ENCODE measurements at regions not wholly inside any gene's neighbourhood (a gene's known extent, or its start where the extent isn't known, plus 50 kb on each side); places are given as distances from the start of the nearest gene placed in this dataset.
A peak's percentile ranks its signal among the peaks of the same experiment; 100 is the strongest.

- TF ChIP-seq POLR2A (IDR thresholded peaks at IDR 0.05) (no peak), EP300 (IDR thresholded peaks at IDR 0.05) (no peak), POLR2AphosphoS5 (IDR thresholded peaks at IDR 0.05) (no peak)
- TF ChIP-seq, protein P1, sequence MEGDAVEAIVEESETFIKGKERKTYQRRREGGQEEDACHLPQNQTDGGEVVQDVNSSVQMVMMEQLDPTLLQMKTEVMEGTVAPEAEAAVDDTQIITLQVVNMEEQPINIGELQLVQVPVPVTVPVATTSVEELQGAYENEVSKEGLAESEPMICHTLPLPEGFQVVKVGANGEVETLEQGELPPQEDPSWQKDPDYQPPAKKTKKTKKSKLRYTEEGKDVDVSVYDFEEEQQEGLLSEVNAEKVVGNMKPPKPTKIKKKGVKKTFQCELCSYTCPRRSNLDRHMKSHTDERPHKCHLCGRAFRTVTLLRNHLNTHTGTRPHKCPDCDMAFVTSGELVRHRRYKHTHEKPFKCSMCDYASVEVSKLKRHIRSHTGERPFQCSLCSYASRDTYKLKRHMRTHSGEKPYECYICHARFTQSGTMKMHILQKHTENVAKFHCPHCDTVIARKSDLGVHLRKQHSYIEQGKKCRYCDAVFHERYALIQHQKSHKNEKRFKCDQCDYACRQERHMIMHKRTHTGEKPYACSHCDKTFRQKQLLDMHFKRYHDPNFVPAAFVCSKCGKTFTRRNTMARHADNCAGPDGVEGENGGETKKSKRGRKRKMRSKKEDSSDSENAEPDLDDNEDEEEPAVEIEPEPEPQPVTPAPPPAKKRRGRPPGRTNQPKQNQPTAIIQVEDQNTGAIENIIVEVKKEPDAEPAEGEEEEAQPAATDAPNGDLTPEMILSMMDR (IDR thresholded peaks at IDR 0.05): no peak
- intact Hi-C loops (cut with DNase I): loop anchor here (10.0 kb wide), 1 partner anchor 65 kb away; no protein-coding TSS in a partner anchor
- Histone ChIP-seq H3K4me1 (no peaks in the 10 kb centered on the region), H3K27me3 (no peaks in the 10 kb centered on the region), H3K36me3 (no peaks in the 10 kb centered on the region), H3K4me3 (no peak overlapping the region), H3K9me3 (no peaks in the 10 kb centered on the region), H3K27ac (no peak overlapping the region)
- DNase-seq: peak; percentile 57
- WGBS, 2 donors: 87 to 90% methylated on average over 17 of the region's 17 CpGs
Observed at GRCh38 chr22:47589271-47590250, 827.1 kb downstream of the TBC1D22A start.

DNA sequence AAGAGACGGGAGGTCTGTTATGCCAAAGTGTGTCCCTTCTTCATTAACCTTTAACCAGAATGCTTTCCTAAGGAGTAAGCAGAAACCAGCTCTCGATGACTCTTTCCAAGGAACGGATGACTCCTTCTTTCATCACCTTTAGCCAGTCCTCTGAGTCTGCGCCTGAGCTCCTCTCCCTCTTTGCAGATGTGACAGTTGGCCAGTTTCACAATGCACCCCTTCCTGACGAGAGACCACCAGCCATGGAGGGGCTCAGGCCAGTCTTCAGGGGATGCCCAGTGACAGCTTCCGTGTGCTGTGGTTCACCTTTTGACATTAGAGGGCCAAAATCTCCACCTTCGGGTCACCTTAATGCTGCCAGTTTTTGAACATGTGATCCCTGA, 826.1 kb downstream of the TBC1D22A start:
- H3K27ac ChIP-seq: no peak overlapping the region
- no peaks in the 10 kb centered on the region for H3K4me1 ChIP-seq
- TF ChIP-seq POLR2AphosphoS5 (IDR thresholded peaks at IDR 0.05): no peak
- TF ChIP-seq, protein P1 (IDR thresholded peaks at IDR 0.05): no peak
- TF ChIP-seq POLR2A (IDR thresholded peaks at IDR 0.05): no peak
- no peak for TF ChIP-seq EP300 (IDR thresholded peaks at IDR 0.05)
- no peaks in the 10 kb centered on the region for H3K27me3 ChIP-seq
- no peaks in the 10 kb centered on the region for H3K36me3 ChIP-seq
- 69 to 83% methylated on average over 7 of the region's 7 CpGs for WGBS, 2 donors
- no peak overlapping the region for H3K4me3 ChIP-seq
- peak; percentile 15 for DNase-seq
- no peaks in the 10 kb centered on the region for H3K9me3 ChIP-seq
- intact Hi-C loops (cut with DNase I): loop anchor here (10.0 kb wide), 1 partner anchor 64 kb away; no protein-coding TSS in a partner anchor

DNA sequence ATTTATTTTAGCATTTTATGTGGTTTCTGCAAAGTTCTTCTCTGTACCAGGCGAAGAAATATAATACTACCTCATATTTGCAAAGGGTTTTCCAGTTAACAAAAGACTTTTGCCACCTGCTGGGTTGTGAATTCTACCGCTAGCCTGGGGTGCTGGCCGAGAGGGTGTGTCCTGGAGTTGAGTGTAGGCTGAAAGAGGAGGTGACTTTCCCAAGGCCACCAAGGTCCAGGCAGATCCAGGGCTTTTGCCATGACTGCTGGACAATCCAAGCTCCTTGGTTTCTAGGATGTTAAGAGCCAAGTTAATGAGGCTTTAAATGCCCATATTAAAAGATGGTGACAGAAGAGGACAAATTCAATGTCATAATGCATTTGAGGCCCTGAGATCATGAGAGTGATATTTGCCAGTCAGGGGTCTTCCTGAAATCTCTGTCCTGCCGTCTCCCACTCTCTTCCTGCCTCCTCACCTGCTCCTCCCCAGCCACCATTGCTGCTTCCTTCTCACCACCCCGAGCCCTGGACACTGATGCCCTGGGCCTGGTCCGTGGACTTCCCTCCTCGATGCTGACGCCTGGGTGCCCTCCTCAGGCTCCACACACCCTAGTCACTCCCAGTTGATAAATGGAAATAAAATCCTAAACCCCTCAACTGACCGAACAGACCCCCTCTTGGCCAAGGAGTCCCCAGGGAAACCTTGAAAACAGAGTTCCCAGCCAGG, 825.6 kb downstream of the TBC1D22A start:
- DNase-seq: peak; percentile 39
- Histone ChIP-seq H3K36me3 (no peaks in the 10 kb centered on the region), H3K27ac (no peak overlapping the region), H3K4me3 (no peak overlapping the region), H3K9me3 (no peaks in the 10 kb centered on the region), H3K4me1 (no peaks in the 10 kb centered on the region), H3K27me3 (no peaks in the 10 kb centered on the region)
- intact Hi-C loops (cut with DNase I): loop anchor here (10.0 kb wide), 1 partner anchor 63 kb away; no protein-coding TSS in a partner anchor
- 71 to 83% methylated on average over 9 of the region's 9 CpGs for WGBS, 2 donors
- TF ChIP-seq, protein P1 (IDR thresholded peaks at IDR 0.05): no peak
- TF ChIP-seq POLR2AphosphoS5 (IDR thresholded peaks at IDR 0.05): no peak

DNA sequence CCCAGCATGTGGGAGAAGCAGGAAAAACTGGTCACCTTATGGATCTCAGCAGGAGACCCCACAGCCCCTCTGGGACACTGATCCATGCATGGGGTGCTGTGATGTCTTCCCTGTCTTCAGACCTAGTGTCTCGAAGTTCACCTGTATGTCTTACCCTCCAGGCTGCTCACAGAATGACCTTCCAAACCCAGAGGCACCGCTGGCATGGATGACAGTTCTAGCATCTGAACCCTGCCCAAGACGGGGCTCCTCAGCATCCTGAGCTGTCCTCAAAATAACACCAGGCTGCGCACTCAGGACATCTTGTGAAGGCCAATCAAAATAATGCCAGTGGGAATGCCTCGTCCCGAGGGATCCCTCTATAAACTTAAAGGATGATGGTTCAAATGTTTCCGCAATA, 824.9 kb downstream of the TBC1D22A start:
- no peaks in the 10 kb centered on the region for H3K4me1 ChIP-seq
- peak; percentile 20 for DNase-seq
- 77 to 80% methylated on average over 7 of the region's 7 CpGs for WGBS, 2 donors
- no peaks in the 10 kb centered on the region for H3K27me3 ChIP-seq
- no peaks in the 10 kb centered on the region for H3K36me3 ChIP-seq
- no peaks in the 10 kb centered on the region for H3K9me3 ChIP-seq
- no peak overlapping the region for H3K27ac ChIP-seq
- TF ChIP-seq, protein P1 (IDR thresholded peaks at IDR 0.05): no peak
- TF ChIP-seq POLR2AphosphoS5 (IDR thresholded peaks at IDR 0.05) (no peak), EP300 (IDR thresholded peaks at IDR 0.05) (no peak), POLR2A (IDR thresholded peaks at IDR 0.05) (no peak)
- no peak overlapping the region for H3K4me3 ChIP-seq
- intact Hi-C loops (cut with DNase I): loop anchor here (10.0 kb wide), 1 partner anchor 63 kb away; no protein-coding TSS in a partner anchor
